Trophoblast cell (in vitro differentiated cells and primary cell): ENCODE measurements at regions not wholly inside any gene's neighbourhood (a gene's known extent, or its start where the extent isn't known, plus 50 kb on each side); places are given as distances from the start of the nearest gene placed in this dataset.

ENCODE experiments used
- DNase-seq, 2 donors: peaks; one replicate each; pipeline ENCODE4 v3.0.0-alpha.2; 2016
- H2AFZ ChIP-seq: 2 replicates; pipeline ENCODE4 v1.6.1; 2013; ENCODE audit warnings: low read length, moderate library complexity, mild to moderate bottlenecking; ENCODE audit not compliant: insufficient read depth, poor library complexity
- H2AK5ac ChIP-seq: 2 replicates; pipeline ENCODE4 v1.6.1; 2013; ENCODE audit warnings: mild to moderate bottlenecking, low read length
- H2BK120ac ChIP-seq: 2 replicates; pipeline ENCODE4 v1.6.1; 2013; ENCODE audit warnings: low read length, mild to moderate bottlenecking, moderate library complexity; ENCODE audit not compliant: insufficient read depth, poor library complexity
- H2BK12ac ChIP-seq: 2 replicates; pipeline ENCODE4 v1.6.1; 2013; ENCODE audit warnings: mild to moderate bottlenecking, low read length, moderate library complexity
- H2BK5ac ChIP-seq: 2 replicates; pipeline ENCODE4 v1.6.1; 2013; ENCODE audit warnings: low read length, low read depth, moderate library complexity, mild to moderate bottlenecking; ENCODE audit not compliant: poor library complexity
- H3K14ac ChIP-seq: 2 replicates; pipeline ENCODE4 v1.6.1; 2013; ENCODE audit warnings: mild to moderate bottlenecking, low read length
- H3K18ac ChIP-seq: 2 replicates; pipeline ENCODE4 v1.6.1; 2013; ENCODE audit warnings: mild to moderate bottlenecking, low read length
- H3K23ac ChIP-seq: 2 replicates; pipeline ENCODE4 v1.6.1; 2013; ENCODE audit warnings: low read length
- H3K27ac ChIP-seq: 2 replicates; pipeline ENCODE4 v1.5.1; 2013; ENCODE audit warnings: low read depth, mild to moderate bottlenecking, inconsistent platforms, low read length, moderate library complexity
- H3K27me3 ChIP-seq: 2 replicates; pipeline ENCODE4 v1.6.1; 2013; ENCODE audit warnings: inconsistent platforms, mild to moderate bottlenecking, low read length, moderate library complexity; ENCODE audit not compliant: insufficient read depth
- H3K36me3 ChIP-seq, 2 experiments: 1 replicate in 1 of 2; 2 replicates in 1 of 2; pipeline ENCODE4 v1.6.1; 2013; ENCODE audit warnings: low read length in 2 of 2, mild to moderate bottlenecking in 2 of 2, moderate library complexity in 1 of 2; ENCODE audit not compliant: insufficient read depth in 2 of 2, control insufficient read depth in 1 of 2
- H3K4ac ChIP-seq: 2 replicates; pipeline ENCODE4 v1.6.1; 2013; ENCODE audit warnings: low read depth, mild to moderate bottlenecking, low read length, moderate library complexity
- H3K4me1 ChIP-seq, 2 experiments: 1 replicate in 1 of 2; 2 replicates in 1 of 2; pipeline ENCODE4 v1.6.1; 2013; ENCODE audit warnings: low read length in 2 of 2, mild to moderate bottlenecking in 2 of 2, moderate library complexity in 1 of 2; ENCODE audit not compliant: insufficient read depth in 2 of 2, control insufficient read depth in 1 of 2
- H3K4me2 ChIP-seq: 2 replicates; pipeline ENCODE4 v1.6.1; 2013; ENCODE audit warnings: inconsistent platforms, mild to moderate bottlenecking, low read length, moderate library complexity
- H3K4me3 ChIP-seq: 2 replicates; pipeline ENCODE4 v1.5.1; 2013; ENCODE audit warnings: mild to moderate bottlenecking, low read depth, low read length, inconsistent platforms
- H3K79me1 ChIP-seq: one replicate; pipeline ENCODE4 v1.6.1; 2013; ENCODE audit warnings: low read length
- H3K79me2 ChIP-seq: 2 replicates; pipeline ENCODE4 v1.6.1; 2013; ENCODE audit warnings: low read length, mild to moderate bottlenecking; ENCODE audit not compliant: control insufficient read depth, insufficient read depth, poor library complexity
- H3K9ac ChIP-seq: 2 replicates; pipeline ENCODE4 v1.6.1; 2013; ENCODE audit warnings: mild to moderate bottlenecking, low read length
- H3K9me3 ChIP-seq: 2 replicates; pipeline ENCODE4 v1.6.1; 2013; ENCODE audit warnings: low read depth, mild to moderate bottlenecking, control low read depth, inconsistent platforms, low read length; ENCODE audit not compliant: insufficient read depth
- H4K12ac ChIP-seq: 2 replicates; pipeline ENCODE4 v1.6.1; 2013; ENCODE audit warnings: low read depth, mild to moderate bottlenecking, low read length, moderate library complexity
- H4K8ac ChIP-seq: 2 replicates; pipeline ENCODE4 v1.6.1; 2013; ENCODE audit warnings: low read depth, mild to moderate bottlenecking, low read length, moderate library complexity
- H4K91ac ChIP-seq: one replicate; pipeline ENCODE4 v1.6.1; 2013; ENCODE audit warnings: low read depth, mild to moderate bottlenecking, low read length, moderate library complexity
- WGBS: extraction: QIAGEN DNeasy Blood & Tissue Kit; methylation state at CpG from one replicate; pipeline ENCODE4 v1.1.7; 2013; ENCODE audit warnings: missing lambda C conversion rate; ENCODE audit not compliant: insufficient read length, insufficient coverage; ENCODE audit errors: extremely low coverage; 5-methylcytosine and 5-hydroxymethylcytosine counted together

- H2BK5ac ChIP-seq = no peak overlapping the region
- peaks cover 0 to 3% of the 10 kb centered on the region in 2 experiments for H3K4me1 ChIP-seq
These were observed 70.0 kb upstream of the TSPAN5 start for GRCh38 chr4:98728433-98728832.

GRCh38 chr4:98722000-98722399 is 63.6 kb upstream of the TSPAN5 start:
- H3K79me2 ChIP-seq = no peaks in the 10 kb centered on the region
- H3K4ac ChIP-seq = no peak overlapping the region
- no CpG with 5 or more reads among the region's 2 CpGs for WGBS
- no peak overlapping the region for H4K12ac ChIP-seq
- H3K79me1 ChIP-seq = no peaks in the 10 kb centered on the region
- H3K27ac ChIP-seq = no peak overlapping the region
- H4K91ac ChIP-seq = no peak overlapping the region
- H3K14ac ChIP-seq = no peak overlapping the region
- no peak overlapping the region for H3K23ac ChIP-seq
- H3K4me1 ChIP-seq = no peaks in the 10 kb centered on the region
- no peaks in the 10 kb centered on the region for H3K36me3 ChIP-seq
- no peak overlapping the region for H3K4me3 ChIP-seq
- H2BK12ac ChIP-seq = no peak overlapping the region
- no peaks in the 10 kb centered on the region for H3K27me3 ChIP-seq
- no peak overlapping the region for H2BK120ac ChIP-seq
- no peak overlapping the region for H2AK5ac ChIP-seq
- H3K9me3 ChIP-seq = no peaks in the 10 kb centered on the region
- H2BK5ac ChIP-seq = no peak overlapping the region
- no peak overlapping the region for H3K18ac ChIP-seq
- H2AFZ ChIP-seq = no peak overlapping the region
- H4K8ac ChIP-seq = no peak overlapping the region
- DNase-seq = no peak
- H3K9ac ChIP-seq = no peak overlapping the region
- no peak overlapping the region for H3K4me2 ChIP-seq

More at GRCh38 chr4:98728433-98728832, 70.0 kb upstream of the TSPAN5 start:
- Histone ChIP-seq H3K79me2 (no peaks in the 10 kb centered on the region), H4K12ac (no peak overlapping the region), H3K18ac (no peak overlapping the region), H3K23ac (no peak overlapping the region), H2BK120ac (no peak overlapping the region), H3K27ac (no peak overlapping the region), H4K8ac (no peak overlapping the region), H3K36me3 (no peaks in the 10 kb centered on the region), H3K27me3 (no peaks in the 10 kb centered on the region), H3K4me3 (no peak overlapping the region), H2AK5ac (no peak overlapping the region), H3K79me1 (no peaks in the 10 kb centered on the region), H3K14ac (no peak overlapping the region), H3K4ac (no peak overlapping the region), H4K91ac (no peak overlapping the region), H3K9ac (peak overlapping the region; percentile 11), H2AFZ (no peak overlapping the region), H3K4me2 (no peak overlapping the region), H3K9me3 (no peaks in the 10 kb centered on the region), H2BK12ac (no peak overlapping the region)
- peak in 1 of 2 donors; percentile 9 for DNase-seq
- no CpG with 5 or more reads among the region's 4 CpGs for WGBS

- H3K79me2 ChIP-seq = no peaks in the 10 kb centered on the region
- no peak overlapping the region for H2AFZ ChIP-seq
- no peak overlapping the region for H3K27ac ChIP-seq
- no peak for DNase-seq
- no peaks in the 10 kb centered on the region for H3K9me3 ChIP-seq
- no peak overlapping the region for H4K12ac ChIP-seq
- H3K36me3 ChIP-seq = no peaks in the 10 kb centered on the region
- no peak overlapping the region for H3K4me3 ChIP-seq
- H3K14ac ChIP-seq = no peak overlapping the region
- H3K23ac ChIP-seq = no peak overlapping the region
- H2BK120ac ChIP-seq = no peak overlapping the region
- no peak overlapping the region for H2AK5ac ChIP-seq
- H3K18ac ChIP-seq = no peak overlapping the region
- H4K8ac ChIP-seq = no peak overlapping the region
- H3K9ac ChIP-seq = no peak overlapping the region
- H3K27me3 ChIP-seq = no peaks in the 10 kb centered on the region
- H3K4me1 ChIP-seq = no peaks in the 10 kb centered on the region
- no peak overlapping the region for H3K4me2 ChIP-seq
- no peak overlapping the region for H2BK12ac ChIP-seq
- H2BK5ac ChIP-seq = no peak overlapping the region
- no peaks in the 10 kb centered on the region for H3K79me1 ChIP-seq
- H3K4ac ChIP-seq = no peak overlapping the region
- WGBS = no CpG with 5 or more reads among the region's 3 CpGs
- no peak overlapping the region for H4K91ac ChIP-seq
These were observed 62.6 kb upstream of the TSPAN5 start for GRCh38 chr4:98720871-98721480.

- Histone ChIP-seq H3K23ac (no peak overlapping the region), H3K9ac (no peak overlapping the region), H3K4ac (no peak overlapping the region), H2BK120ac (no peak overlapping the region), H3K79me1 (no peaks in the 10 kb centered on the region), H3K9me3 (no peaks in the 10 kb centered on the region), H4K8ac (no peak overlapping the region), H2BK12ac (no peak overlapping the region), H3K4me1 (no peaks in the 10 kb centered on the region), H3K79me2 (no peaks in the 10 kb centered on the region), H4K12ac (no peak overlapping the region), H3K4me2 (no peak overlapping the region), H3K18ac (no peak overlapping the region), H3K27me3 (no peaks in the 10 kb centered on the region), H3K4me3 (no peak overlapping the region), H3K36me3 (no peaks in the 10 kb centered on the region), H3K27ac (no peak overlapping the region), H4K91ac (no peak overlapping the region), H2AK5ac (no peak overlapping the region), H2AFZ (no peak overlapping the region), H2BK5ac (no peak overlapping the region), H3K14ac (no peak overlapping the region)
- DNase-seq = no peak
These were observed 58.4 kb upstream of the TSPAN5 start for GRCh38 chr4:98716796-98717195.
